NCI-H2196 (cell line): ENCODE measurements at regions not wholly inside any gene's neighbourhood (a gene's known extent, or its start where the extent isn't known, plus 50 kb on each side); places are given as distances from the start of the nearest gene placed in this dataset.

ENCODE experiments used
- DNase-seq: peaks from one replicate; lab custom pipeline; 2025; ENCODE audit not compliant: unreplicated experiment; lab: John Stamatoyannopoulos, UW

GRCh38 chr15:95350908-95351307 is 979.6 kb upstream of the NR2F2 start:
- no peak for DNase-seq

- DNase-seq, result no peak
These were observed 977.8 kb upstream of the NR2F2 start for GRCh38 chr15:95352631-95353187.

GRCh38 chr15:95353512-95353911 is 977.0 kb upstream of the NR2F2 start:
- DNase-seq, result no peak

GRCh38 chr15:95359966-95360365 is 970.5 kb upstream of the NR2F2 start:
- no peak for DNase-seq

GRCh38 chr15:95362306-95362705 is 968.2 kb upstream of the NR2F2 start:
- no peak for DNase-seq

- DNase-seq, result peak; percentile 0
These were observed 966.9 kb upstream of the NR2F2 start for GRCh38 chr15:95363646-95364045.

- DNase-seq, result no peak
These were observed 964.9 kb upstream of the NR2F2 start for GRCh38 chr15:95365511-95366107.

GRCh38 chr15:95368191-95368590 is 962.3 kb upstream of the NR2F2 start:
- DNase-seq, result no peak

GRCh38 chr15:95368755-95369601 is 961.5 kb upstream of the NR2F2 start:
- DNase-seq, result no peak

GRCh38 chr15:95370291-95370690 is 960.2 kb upstream of the NR2F2 start:
- no peak for DNase-seq

- no peak for DNase-seq
These were observed 958.8 kb upstream of the NR2F2 start for GRCh38 chr15:95371664-95372063.

- DNase-seq, result no peak
These were observed 955.2 kb upstream of the NR2F2 start for GRCh38 chr15:95375281-95375680.

- DNase-seq, result no peak
These were observed 953.1 kb upstream of the NR2F2 start for GRCh38 chr15:95377258-95377852.

GRCh38 chr15:95394186-95395067 is 936.1 kb upstream of the NR2F2 start:
- DNase-seq, result no peak

- no peak for DNase-seq
These were observed 930.1 kb upstream of the NR2F2 start for GRCh38 chr15:95400428-95400827.

- no peak for DNase-seq
These were observed 928.9 kb upstream of the NR2F2 start for GRCh38 chr15:95401587-95401986.

- no peak for DNase-seq
These were observed 925.1 kb upstream of the NR2F2 start for GRCh38 chr15:95405447-95405846.

GRCh38 chr15:95407534-95407933 is 923.0 kb upstream of the NR2F2 start:
- no peak for DNase-seq

GRCh38 chr15:95409211-95409610 is 921.3 kb upstream of the NR2F2 start:
- DNase-seq, result no peak

- DNase-seq, result no peak
These were observed 920.7 kb upstream of the NR2F2 start for GRCh38 chr15:95409626-95410310.
